ENCODE measurements at regions not wholly inside any gene's neighbourhood (a gene's known extent, or its start where the extent isn't known, plus 50 kb on each side); places are given as distances from the start of the nearest gene placed in this dataset.
"Not testable (repeated sequence)": the region's sequence is repeated elsewhere in the genome, so short reads cannot be mapped to it uniquely, and the experiment has no call there.

- DNase-seq (ENCODE audit: low spot score): no peak
Observed at GRCh38 chr14:49114161-49114893, 471.9 kb downstream of the RPS29 start.

- DNase-seq (ENCODE audit: low spot score): no peak
Observed at GRCh38 chr14:49106741-49107667, 479.2 kb downstream of the RPS29 start.

- no peak for DNase-seq (ENCODE audit: low spot score)
Observed at GRCh38 chr14:49105956-49106355, 480.2 kb downstream of the RPS29 start.

- no peak for DNase-seq (ENCODE audit: low spot score)
Observed at GRCh38 chr14:49105512-49105911, 480.7 kb downstream of the RPS29 start.

GRCh38 chr14:49092345-49092744 lies 493.8 kb downstream of the RPS29 start:
- no peak for DNase-seq (ENCODE audit: low spot score)

GRCh38 chr14:49089107-49089506 lies 497.1 kb downstream of the RPS29 start:
- DNase-seq (ENCODE audit: low spot score): no peak

GRCh38 chr14:49073292-49073691 lies 512.9 kb downstream of the RPS29 start:
- DNase-seq (ENCODE audit: low spot score): not testable (repeated sequence)

- DNase-seq (ENCODE audit: low spot score): no peak
Observed at GRCh38 chr14:49058511-49058910, 527.7 kb downstream of the RPS29 start.

- no peak for DNase-seq (ENCODE audit: low spot score)
Observed at GRCh38 chr14:49057838-49058510, 528.2 kb downstream of the RPS29 start.

GRCh38 chr14:49056021-49056420 lies 530.2 kb downstream of the RPS29 start:
- no peak for DNase-seq (ENCODE audit: low spot score)

GRCh38 chr14:49052521-49052920 lies 533.7 kb downstream of the RPS29 start:
- DNase-seq (ENCODE audit: low spot score): no peak

GRCh38 chr14:49051328-49052060 lies 534.7 kb downstream of the RPS29 start:
- no peak for DNase-seq (ENCODE audit: low spot score)

GRCh38 chr14:49050822-49051221 lies 535.4 kb downstream of the RPS29 start:
- no peak for DNase-seq (ENCODE audit: low spot score)

- DNase-seq (ENCODE audit: low spot score): no peak
Observed at GRCh38 chr14:49049711-49050110, 536.5 kb downstream of the RPS29 start.

- no peak for DNase-seq (ENCODE audit: low spot score)
Observed at GRCh38 chr14:49044981-49045380, 541.2 kb downstream of the RPS29 start.

GRCh38 chr14:49036984-49037516 lies 549.1 kb downstream of the RPS29 start:
- no peak for DNase-seq (ENCODE audit: low spot score)

- no peak for DNase-seq (ENCODE audit: low spot score)
Observed at GRCh38 chr14:49036266-49036665, 549.9 kb downstream of the RPS29 start.

- no peak for DNase-seq (ENCODE audit: low spot score)
Observed at GRCh38 chr14:49033131-49033530, 553.0 kb downstream of the RPS29 start.

- DNase-seq (ENCODE audit: low spot score): not testable (repeated sequence)
Observed at GRCh38 chr14:49031710-49032109, 554.5 kb downstream of the RPS29 start.

GRCh38 chr14:49019467-49020115 lies 566.6 kb downstream of the RPS29 start:
- no peak for DNase-seq (ENCODE audit: low spot score)

- DNase-seq (ENCODE audit: low spot score): no peak
Observed at GRCh38 chr14:49017447-49017846, 568.7 kb downstream of the RPS29 start.

All from ureter (tissue), 1 donor.